ENCODE measurements at regions not wholly inside any gene's neighbourhood (a gene's known extent, or its start where the extent isn't known, plus 50 kb on each side); places are given as distances from the start of the nearest gene placed in this dataset.
"Not testable (repeated sequence)": the region's sequence is repeated elsewhere in the genome, so short reads cannot be mapped to it uniquely, and the experiment has no call there.

GRCh38 chr3:18185624-18186023 is 239.5 kb downstream of the SATB1 start:
- no peak for DNase-seq

GRCh38 chr3:18182923-18183322 is 242.2 kb downstream of the SATB1 start:
- not testable (repeated sequence) for DNase-seq

- DNase-seq, result no peak
Observed at GRCh38 chr3:18179521-18179920, 245.6 kb downstream of the SATB1 start.

- DNase-seq, result no peak
Observed at GRCh38 chr3:18177271-18177670, 247.9 kb downstream of the SATB1 start.

GRCh38 chr3:18173891-18174290 is 251.2 kb downstream of the SATB1 start:
- DNase-seq, result not testable (repeated sequence)

GRCh38 chr3:18159681-18160080 is 265.5 kb downstream of the SATB1 start:
- no peak for DNase-seq

GRCh38 chr3:18153571-18154173 is 271.5 kb downstream of the SATB1 start:
- no peak for DNase-seq

GRCh38 chr3:18151199-18151598 is 273.9 kb downstream of the SATB1 start:
- DNase-seq, result no peak

GRCh38 chr3:18149935-18150334 is 275.2 kb downstream of the SATB1 start:
- DNase-seq, result no peak

- no peak for DNase-seq
Observed at GRCh38 chr3:18149386-18149785, 275.8 kb downstream of the SATB1 start.

GRCh38 chr3:18144571-18144970 is 280.6 kb downstream of the SATB1 start:
- DNase-seq, result no peak

GRCh38 chr3:18143258-18143780 is 281.8 kb downstream of the SATB1 start:
- DNase-seq, result no peak

GRCh38 chr3:18137958-18138357 is 287.2 kb downstream of the SATB1 start:
- no peak for DNase-seq

- no peak for DNase-seq
Observed at GRCh38 chr3:18135060-18135814, 289.9 kb downstream of the SATB1 start.

GRCh38 chr3:18134386-18135059 is 290.6 kb downstream of the SATB1 start:
- no peak for DNase-seq

- DNase-seq, result no peak
Observed at GRCh38 chr3:18132991-18133390, 292.1 kb downstream of the SATB1 start.

GRCh38 chr3:18127859-18128681 is 297.1 kb downstream of the SATB1 start:
- no peak for DNase-seq

- no peak for DNase-seq
Observed at GRCh38 chr3:18127174-18127858, 297.8 kb downstream of the SATB1 start.

GRCh38 chr3:18126772-18127171 is 298.4 kb downstream of the SATB1 start:
- no peak for DNase-seq

- no peak for DNase-seq
Observed at GRCh38 chr3:18124501-18124900, 300.6 kb downstream of the SATB1 start.

GRCh38 chr3:18122264-18122663 is 302.9 kb downstream of the SATB1 start:
- no peak for DNase-seq

- no peak for DNase-seq
Observed at GRCh38 chr3:18121020-18121419, 304.1 kb downstream of the SATB1 start.
